SK-N-SH treated with all-trans-retinoic acid at 6 μM for 48 hours (cell line): ENCODE measurements at regions not wholly inside any gene's neighbourhood (a gene's known extent, or its start where the extent isn't known, plus 50 kb on each side); places are given as distances from the start of the nearest gene placed in this dataset.

Experiments used
- CREB5 ChIP-seq: fragments of 250-450 bp; sonication (Bioruptor Pico); IDR thresholded peaks from 2 replicates; pipeline ENCODE4 v1.5.1; 2020; ENCODE audit warnings: low read depth, mild to moderate bottlenecking, moderate library complexity
- CSRNP3 ChIP-seq: fragments of 250-450 bp; sonication (Bioruptor Pico); IDR thresholded peaks from 2 replicates; pipeline ENCODE4 v1.5.1; 2021; ENCODE audit warnings: mild to moderate bottlenecking, moderate library complexity
- OSR1 ChIP-seq: fragments of 250-450 bp; sonication (Bioruptor Pico); IDR thresholded peaks from 2 replicates; pipeline ENCODE4 v1.8.0; 2022; ENCODE audit warnings: moderate library complexity, mild to moderate bottlenecking, inconsistent platforms
- PATZ1 ChIP-seq: fragments of 250-450 bp; sonication (Bioruptor Pico); IDR thresholded peaks from 2 replicates; pipeline ENCODE4 v1.8.0; 2020; ENCODE audit warnings: mild to moderate bottlenecking, moderate library complexity, borderline replicate concordance
- POU6F1 ChIP-seq: fragments of 250-450 bp; sonication (Bioruptor Pico); IDR thresholded peaks from 2 replicates; pipeline ENCODE4 v1.8.0; 2021; ENCODE audit warnings: low read depth, mild to moderate bottlenecking, moderate library complexity, borderline replicate concordance
- RARB ChIP-seq: fragments of 250-450 bp; sonication (Bioruptor Pico); IDR thresholded peaks from 2 replicates; pipeline ENCODE4 v1.8.0; 2021; ENCODE audit warnings: mild to moderate bottlenecking, moderate library complexity
- TCF4 ChIP-seq: fragments of 250-450 bp; sonication (Bioruptor Pico); IDR thresholded peaks from 2 replicates; pipeline ENCODE4 v1.8.0; 2021; ENCODE audit warnings: mild to moderate bottlenecking, moderate library complexity, borderline replicate concordance
- TSHZ2 ChIP-seq: fragments of 250-450 bp; sonication (Bioruptor Pico); IDR thresholded peaks from 2 replicates; pipeline ENCODE4 v1.5.0; 2020; ENCODE audit warnings: mild to moderate bottlenecking, moderate library complexity
- ZC3H10 ChIP-seq: fragments of 250-450 bp; sonication (Bioruptor Pico); IDR thresholded peaks from 2 replicates; pipeline ENCODE4 v1.5.1; 2021; ENCODE audit warnings: mild to moderate bottlenecking, moderate library complexity
- ZFP3 ChIP-seq: fragments of 250-450 bp; sonication (Bioruptor Pico); IDR thresholded peaks from 2 replicates; pipeline ENCODE4 v1.5.0; 2020; ENCODE audit warnings: mild to moderate bottlenecking, moderate library complexity
- ZFP30 ChIP-seq: fragments of 450-650 bp; formaldehyde crosslinking; IDR thresholded peaks from 2 replicates; pipeline ENCODE4 v1.5.0; 2022; ENCODE audit warnings: mild to moderate bottlenecking, moderate library complexity
- ZNF565 ChIP-seq: fragments of 450-650 bp; formaldehyde crosslinking; conservative IDR thresholded peaks from 2 replicates; pipeline ENCODE4 v1.5.0; 2020; ENCODE audit warnings: low read depth, mild to moderate bottlenecking, moderate library complexity
- ZNF70 ChIP-seq: fragments of 450-650 bp; formaldehyde crosslinking; IDR thresholded peaks from 2 replicates; pipeline ENCODE4 v1.5.0; 2020; ENCODE audit warnings: mild to moderate bottlenecking, moderate library complexity
- ZNF8 ChIP-seq: fragments of 450-650 bp; formaldehyde crosslinking; IDR thresholded peaks from 2 replicates; pipeline ENCODE4 v1.5.0; 2020; ENCODE audit warnings: mild to moderate bottlenecking, moderate library complexity

GRCh38 chr3:74713977-74714376 lies 99.5 kb upstream of the CNTN3 start:
- no peak for TF ChIP-seq ZNF70 (CRISPR knock-in tag)
- TF ChIP-seq ZFP3 (CRISPR knock-in tag), result no peak
- no peak for TF ChIP-seq ZFP30 (CRISPR knock-in tag)
- no peak for TF ChIP-seq PATZ1 (CRISPR knock-in tag)
- no peak for TF ChIP-seq CSRNP3
- TF ChIP-seq TCF4, result no peak
- TF ChIP-seq POU6F1 (CRISPR knock-in tag), result no peak
- no peak for TF ChIP-seq OSR1 (CRISPR knock-in tag)
- no peak for TF ChIP-seq RARB (CRISPR knock-in tag)
- TF ChIP-seq CREB5, result no peak
- TF ChIP-seq ZC3H10 (CRISPR knock-in tag), result no peak
- no peak for TF ChIP-seq ZNF565 (CRISPR knock-in tag)
- no peak for TF ChIP-seq TSHZ2 (CRISPR knock-in tag)
- TF ChIP-seq ZNF8 (CRISPR knock-in tag), result no peak
